ENCODE measurements at regions not wholly inside any gene's neighbourhood (a gene's known extent, or its start where the extent isn't known, plus 50 kb on each side); places are given as distances from the start of the nearest gene placed in this dataset.

GRCh38 chr6:117188627-117189201 is 76.6 kb upstream of the VGLL2 start:
- TF ChIP-seq POLR2A (IDR thresholded peaks at IDR 0.05), result no peak
- peak in 2 of 3 experiments; percentile 17 to 47 for TF ChIP-seq CTCF (IDR thresholded peaks at IDR 0.05)

Data from testis (tissue), 2 donors.